Suprapubic skin (tissue), 4 donors: ENCODE measurements at regions not wholly inside any gene's neighbourhood (a gene's known extent, or its start where the extent isn't known, plus 50 kb on each side); places are given as distances from the start of the nearest gene placed in this dataset.

ENCODE experiments used
- CTCF ChIP-seq, 2 donors: fragments of 200-600 bp in 1 of 2; fragments of 450-650 bp in 1 of 2; sonication (generic) in 1 of 2; IDR thresholded peaks; one replicate each; pipeline ENCODE4 v1.5.1; 2016 to 2019; ENCODE audit warnings: antibody characterized with exemption in 2 of 2, mild to moderate bottlenecking in 1 of 2, moderate library complexity in 1 of 2
- POLR2A ChIP-seq, 2 donors: fragments of 450-650 bp; IDR thresholded peaks; one replicate each; pipeline ENCODE4 v1.6.1; 2017; ENCODE audit warnings: antibody characterized with exemption in 2 of 2, mild to moderate bottlenecking in 2 of 2, moderate library complexity in 2 of 2
- POLR2AphosphoS5 ChIP-seq, 3 donors: sonication (generic); formaldehyde crosslinking; IDR thresholded peaks; one replicate each; pipeline ENCODE4 v1.6.1; 2017; ENCODE audit warnings: antibody characterized with exemption in 3 of 3

- TF ChIP-seq POLR2AphosphoS5 (IDR thresholded peaks at IDR 0.05) (no peak), POLR2A (IDR thresholded peaks at IDR 0.05) (no peak), CTCF (IDR thresholded peaks at IDR 0.05) (no peak)
These were observed 268.9 kb downstream of the SHOX2 start for GRCh38 chr3:157837336-157837735.
